NCI-H1417 (cell line): ENCODE measurements at regions not wholly inside any gene's neighbourhood (a gene's known extent, or its start where the extent isn't known, plus 50 kb on each side); places are given as distances from the start of the nearest gene placed in this dataset.
"Not testable (repeated sequence)": the region's sequence is repeated elsewhere in the genome, so short reads cannot be mapped to it uniquely, and the experiment has no call there.

Source experiments
- DNase-seq, 3 experiments: peaks; one replicate each; lab custom pipeline; 2025; lab: John Stamatoyannopoulos, UW

DNA sequence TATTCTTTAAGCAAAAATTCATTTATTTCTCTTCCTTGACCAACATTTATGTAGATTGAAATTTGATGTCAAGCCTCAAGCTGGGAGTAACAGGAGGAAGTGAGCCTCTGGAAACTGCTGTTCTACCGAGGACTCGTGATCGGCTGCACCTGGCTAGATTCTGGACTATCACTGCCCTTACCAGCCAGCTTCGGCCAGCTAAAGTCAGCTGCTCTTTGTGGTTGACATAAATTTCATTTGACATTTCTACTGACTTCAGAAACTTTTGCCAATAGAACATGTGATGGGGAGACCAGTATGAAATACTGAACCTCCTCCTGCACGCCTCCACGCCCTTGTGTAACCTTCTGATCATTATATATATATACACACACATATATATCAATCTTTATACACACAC lies 74.2 kb upstream of the RGPD5 start:
- DNase-seq = no peak

DNA sequence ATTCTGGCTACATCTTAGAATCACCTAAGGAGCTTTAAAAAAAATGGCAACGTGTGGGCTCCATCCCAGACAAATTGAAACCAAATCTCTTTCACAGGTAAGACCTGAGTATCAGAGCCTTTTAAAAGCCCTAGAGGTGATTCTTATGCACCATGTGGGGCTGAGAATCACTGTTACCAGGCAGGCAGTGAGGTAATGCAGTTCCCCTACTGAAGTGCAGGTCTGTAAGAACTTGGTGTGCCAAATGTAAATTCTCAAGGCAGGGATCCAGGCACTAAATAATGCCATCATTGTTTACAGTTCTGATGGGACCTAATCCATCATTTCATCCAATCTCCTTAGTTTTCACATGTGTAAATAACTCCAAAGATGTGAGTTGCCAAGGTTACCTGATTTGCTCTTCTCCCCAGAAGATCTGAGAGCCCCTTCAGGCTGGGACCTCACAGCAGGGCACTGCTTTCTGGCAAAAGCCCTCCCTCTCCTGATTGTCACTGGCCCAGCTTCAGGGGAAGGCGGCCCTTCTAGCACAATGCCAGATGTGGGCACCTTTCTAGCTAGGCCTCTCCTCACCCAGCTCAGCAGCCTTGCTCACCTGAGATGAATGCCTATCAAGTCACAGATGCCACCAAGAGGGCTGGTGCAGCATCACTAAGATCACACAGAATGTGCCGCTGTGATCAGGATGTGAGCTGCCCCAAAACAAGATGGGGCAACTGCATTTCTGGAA lies 73.6 kb upstream of the RGPD5 start:
- DNase-seq = peak in 1 of 3 experiments; percentile 50

DNA sequence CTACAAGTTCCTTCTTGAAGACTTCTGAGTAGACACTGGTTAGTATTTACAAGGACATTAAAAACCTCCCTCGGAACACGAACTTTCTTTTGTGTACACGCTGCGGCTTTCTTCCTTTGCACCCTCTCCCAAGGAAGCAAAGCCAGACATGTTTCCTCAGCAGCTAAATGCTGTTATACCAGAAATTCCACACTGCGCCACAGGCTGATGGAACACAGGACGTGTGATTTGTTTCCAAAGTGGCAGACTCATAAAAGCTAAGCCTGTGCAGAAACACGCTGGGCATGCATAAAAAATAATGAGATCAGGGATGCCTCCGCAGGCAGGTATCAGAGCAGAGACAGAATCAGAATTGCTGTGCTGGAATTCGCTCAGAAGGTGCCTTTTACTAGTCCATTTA lies 73.0 kb upstream of the RGPD5 start:
- DNase-seq = no peak

DNA sequence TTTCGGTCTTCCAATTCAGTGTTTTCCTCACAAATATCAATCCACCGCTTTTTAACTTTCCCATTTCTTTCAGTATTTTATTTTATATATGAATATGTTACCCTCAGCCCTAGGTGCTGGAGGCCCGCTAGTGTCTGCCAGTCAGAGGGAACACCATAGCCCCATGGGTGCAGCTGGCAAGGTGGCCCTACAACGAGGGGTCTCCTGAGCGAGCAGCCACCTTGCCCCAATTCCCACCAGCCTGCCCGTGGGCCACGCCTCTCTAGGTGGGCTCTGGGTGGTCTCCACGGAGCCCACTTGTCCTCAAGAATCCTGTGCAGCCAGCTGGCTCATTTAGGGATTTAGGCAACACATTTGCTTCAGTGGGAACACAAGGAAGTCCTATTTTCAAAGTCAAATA lies 72.5 kb upstream of the RGPD5 start:
- DNase-seq = no peak

DNA sequence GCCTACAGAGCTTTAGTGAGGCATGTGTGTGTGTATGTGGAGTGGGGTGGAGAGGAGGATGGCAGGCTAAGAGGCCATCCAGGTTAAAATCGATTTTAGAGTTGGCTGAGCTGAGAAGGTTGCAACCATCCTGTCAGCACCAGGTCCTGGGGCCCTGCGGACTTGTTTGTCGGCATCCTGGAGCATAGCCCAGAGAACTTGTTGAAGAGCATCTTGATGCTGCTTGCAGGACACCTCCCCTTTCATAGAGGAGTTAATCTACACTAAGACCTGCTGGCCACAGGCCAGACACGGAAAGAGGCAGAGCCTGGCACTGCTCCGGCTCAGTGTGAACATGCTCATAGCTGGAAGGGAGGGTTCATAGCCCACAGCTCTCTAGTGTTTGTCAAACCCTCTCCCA lies 72.1 kb upstream of the RGPD5 start:
- no peak for DNase-seq

DNA sequence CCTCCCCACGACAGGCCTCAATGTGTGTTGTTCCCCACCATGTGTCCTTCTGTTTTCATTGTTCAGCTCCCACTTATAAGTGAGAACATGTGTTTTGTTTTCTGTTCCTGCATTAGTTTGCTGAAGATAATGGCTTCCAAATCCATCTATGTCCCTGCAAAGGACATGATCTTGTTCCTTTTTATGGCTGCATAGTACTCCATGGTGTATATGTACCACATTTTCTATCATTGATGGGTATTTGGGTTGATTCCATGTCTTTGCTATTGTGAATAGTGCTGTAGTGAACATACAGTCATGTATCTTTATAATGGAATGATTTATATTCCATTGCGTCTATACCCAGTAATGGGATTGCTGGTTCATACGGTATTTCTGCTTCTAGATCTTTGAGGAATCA lies 71.5 kb upstream of the RGPD5 start:
- DNase-seq = not testable (repeated sequence)

DNA sequence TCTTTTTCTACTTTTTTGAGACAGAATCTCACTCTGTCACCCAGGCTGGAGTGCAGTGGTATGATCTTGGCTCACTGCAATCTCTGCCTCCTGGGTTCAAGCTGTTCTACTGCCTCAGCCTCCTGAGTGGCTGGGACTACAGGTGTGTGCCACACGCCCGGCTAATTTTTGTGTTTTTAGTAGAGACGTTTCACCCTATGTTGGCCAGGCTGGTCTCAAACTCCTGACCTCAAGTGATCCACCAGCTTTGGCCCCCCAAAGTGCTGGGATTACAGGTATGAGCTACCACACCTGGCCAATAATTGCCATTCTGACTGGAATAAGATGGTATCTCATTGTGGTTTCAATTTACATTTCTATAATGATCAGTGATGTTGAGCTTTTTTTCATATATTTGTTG lies 71.0 kb upstream of the RGPD5 start:
- not testable (repeated sequence) for DNase-seq

DNA sequence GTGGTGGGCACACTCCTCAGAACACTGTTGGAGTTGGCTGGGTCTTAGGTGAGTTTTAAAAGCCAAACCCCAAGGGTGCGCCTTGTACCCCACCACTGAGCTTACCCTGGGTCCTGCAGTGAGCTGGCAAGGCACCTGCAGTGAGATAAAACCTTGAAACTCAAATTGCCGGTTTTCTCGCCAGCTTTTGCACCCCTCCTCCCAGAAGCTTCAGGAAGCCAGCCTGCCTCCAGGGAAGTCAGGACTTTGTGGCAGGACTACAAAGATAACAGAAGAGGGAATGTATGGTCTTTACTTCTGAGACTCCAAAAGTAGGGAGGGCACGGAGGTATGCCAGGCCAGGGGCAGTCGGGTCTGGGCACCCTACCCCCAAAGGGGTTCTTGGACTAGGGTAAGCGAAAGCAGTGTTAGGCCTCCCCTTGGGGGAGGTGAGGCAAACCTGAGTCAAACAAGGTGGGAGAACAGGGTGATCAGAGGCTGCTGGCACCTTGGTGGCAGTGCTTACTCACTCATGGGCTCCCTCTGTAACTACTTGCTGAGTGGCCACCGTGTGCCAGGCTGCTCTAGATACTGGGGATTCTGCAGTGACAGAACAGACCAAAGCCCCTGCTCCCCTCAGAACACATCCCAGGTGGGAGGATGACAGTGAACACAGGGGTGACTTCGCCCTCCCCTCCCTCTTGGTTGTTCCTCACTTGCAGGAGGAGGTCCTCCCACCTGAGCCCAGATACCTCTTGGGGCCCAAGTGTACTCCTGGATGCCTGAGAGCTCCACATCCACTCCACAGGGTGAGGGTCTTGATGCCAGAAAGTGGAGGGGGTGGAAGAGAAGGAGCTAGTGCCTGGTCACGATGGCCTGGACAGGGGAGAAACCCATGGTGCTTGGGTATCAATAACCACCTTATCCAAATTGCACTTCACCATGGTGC lies 69.3 kb upstream of the RGPD5 start:
- no peak for DNase-seq

DNA sequence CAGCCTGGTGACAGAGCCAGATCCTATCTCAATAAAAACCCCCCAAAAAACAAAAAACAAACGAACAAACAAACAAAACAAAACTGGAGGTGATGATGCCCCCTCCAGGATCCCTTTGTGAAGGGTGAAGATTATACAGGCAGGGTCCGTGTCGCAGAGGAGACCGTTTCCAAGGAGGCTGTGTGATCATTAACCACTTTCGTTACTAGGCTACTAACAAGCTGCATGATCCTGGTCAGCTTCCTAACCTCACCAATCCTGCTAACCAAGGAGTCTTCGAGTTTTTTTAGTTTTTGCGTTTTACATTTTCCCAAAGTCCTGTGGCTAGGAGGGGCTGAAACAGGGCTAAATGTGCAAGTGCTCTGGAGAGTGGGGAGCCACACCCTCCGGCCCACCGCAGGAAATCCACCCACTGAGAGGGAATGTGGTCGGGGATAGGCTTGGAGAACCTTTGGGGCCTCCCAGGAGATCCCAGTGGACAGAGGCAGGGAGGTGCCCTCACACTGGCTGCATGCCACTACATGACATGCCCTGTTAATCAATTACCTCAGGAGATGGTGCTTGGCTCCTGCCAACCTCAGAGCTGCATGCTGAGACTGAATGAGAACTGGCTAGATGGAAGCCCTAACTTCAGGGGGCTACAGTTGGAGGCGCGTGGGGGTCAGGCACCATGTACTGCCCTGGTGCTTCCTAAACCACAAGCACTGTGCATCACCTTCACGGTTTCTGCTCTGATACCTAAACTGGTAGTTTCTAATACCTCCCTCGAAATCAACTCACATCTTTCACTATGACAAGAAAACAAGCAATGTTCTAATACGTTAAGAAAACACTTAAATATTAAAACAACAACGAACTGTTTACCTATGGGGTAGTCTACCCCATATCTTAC lies 67.5 kb upstream of the RGPD5 start:
- no peak for DNase-seq

DNA sequence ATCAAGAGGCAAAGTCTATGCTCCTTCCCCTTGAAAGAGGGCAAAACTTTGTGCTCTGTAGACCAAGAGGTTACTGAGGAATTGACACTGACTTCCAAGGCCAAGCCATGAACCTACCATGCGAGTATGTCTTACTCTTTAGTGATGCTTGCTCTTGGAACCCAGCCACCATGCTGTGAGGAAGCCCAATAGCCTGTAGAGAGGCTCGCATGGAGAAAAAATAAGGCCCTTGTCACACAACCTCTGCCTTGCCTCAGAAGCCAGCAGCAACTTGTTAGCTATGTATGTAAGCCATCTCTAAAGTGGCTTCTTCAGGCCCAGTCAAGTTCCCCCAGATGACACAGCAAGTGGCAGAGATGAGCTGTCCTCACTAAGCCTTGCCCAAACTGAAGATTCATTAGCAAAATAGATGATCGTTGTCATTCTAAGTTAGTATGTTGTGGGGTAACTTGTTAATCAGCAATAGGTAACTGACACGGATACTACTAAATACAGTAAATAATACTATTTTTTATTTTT lies 66.1 kb upstream of the RGPD5 start:
- no peak for DNase-seq

DNA sequence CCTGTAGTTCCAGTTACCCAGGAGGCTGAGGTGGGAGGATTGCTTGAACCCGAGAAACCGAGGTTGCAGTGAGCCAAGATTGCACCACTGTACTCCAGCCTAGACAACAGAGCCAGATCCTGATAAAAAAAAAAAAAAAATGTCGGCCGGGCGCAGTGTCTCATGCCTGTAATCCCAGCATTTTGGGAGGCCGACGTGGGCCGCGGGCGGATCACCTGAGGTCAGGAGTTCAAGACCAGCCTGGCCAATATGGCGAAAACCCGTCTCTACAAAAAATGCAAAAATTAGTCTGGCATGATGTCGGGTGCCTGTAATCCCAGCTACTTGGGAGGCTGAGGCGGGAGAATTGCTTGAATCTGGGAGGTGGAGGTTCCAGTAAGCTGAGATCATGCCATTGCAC lies 60.4 kb upstream of the RGPD5 start:
- not testable (repeated sequence) for DNase-seq

DNA sequence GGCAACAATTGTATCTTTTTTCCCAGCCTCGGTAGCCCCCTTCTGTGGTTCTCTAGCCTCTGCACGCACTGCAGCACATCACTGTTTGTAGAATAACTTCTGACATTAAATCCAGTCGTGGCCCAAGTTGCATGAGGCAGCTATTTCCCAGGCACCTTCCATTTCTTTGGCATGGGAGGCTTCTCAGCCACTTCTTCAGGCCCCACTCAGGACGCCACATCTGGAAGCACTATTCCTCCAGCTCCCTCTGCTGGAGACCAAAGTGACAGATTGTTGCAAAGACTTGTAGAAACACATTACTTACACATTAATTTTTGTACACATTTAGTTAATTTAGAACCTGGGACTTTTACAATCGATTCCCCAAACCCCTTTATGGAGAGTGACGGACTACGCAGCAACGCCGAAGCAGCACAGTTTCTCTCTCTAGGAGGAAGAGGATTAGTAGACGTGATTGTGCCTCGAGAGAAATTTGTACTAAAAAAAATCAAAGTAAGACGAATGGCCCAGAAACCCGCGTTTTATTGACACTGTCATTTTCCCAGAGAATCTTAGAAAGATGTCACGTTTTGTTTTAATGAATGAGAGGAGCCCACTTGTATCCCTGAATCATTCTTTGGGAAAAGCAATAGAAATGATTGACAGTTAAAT lies 57.8 kb upstream of the RGPD5 start:
- DNase-seq = peak; percentile 11 to 70 (median 26)
